HEK293 (cell line): ENCODE measurements at regions not wholly inside any gene's neighbourhood (a gene's known extent, or its start where the extent isn't known, plus 50 kb on each side); places are given as distances from the start of the nearest gene placed in this dataset.
A peak's percentile ranks its signal among the peaks of the same experiment; 100 is the strongest.

Experiments used
- CTCF ChIA-PET: fragments of 350-600 bp; formaldehyde crosslinking; extraction: SDS; loops from one replicate; lab custom pipeline; 2021; ENCODE audit warnings: antibody characterized with exemption; lab: Yijun Ruan, JAX
- POLR2A ChIA-PET: fragments of 300-600 bp; formaldehyde crosslinking; extraction: SDS; loops from one replicate; lab custom pipeline; 2020; ENCODE audit warnings: antibody characterized with exemption, inconsistent platforms; lab: Yijun Ruan, JAX
- H3K27ac ChIP-seq: fragments of 200-500 bp; sonication (Bioruptor generic); 2 replicates; pipeline ENCODE4 v1.5.1; 2014; ENCODE audit warnings: low read depth, low read length, control low read depth, inconsistent platforms; ENCODE audit errors: extremely low read depth
- H3K36me3 ChIP-seq, 2 experiments: fragments of 200-500 bp in 1 of 2; sonication (Bioruptor generic) in 1 of 2; 1 replicate in 1 of 2; 2 replicates in 1 of 2; pipeline ENCODE4 v1.5.1; 2014 to 2017; ENCODE audit warnings: inconsistent platforms in 2 of 2, low read length in 2 of 2; ENCODE audit not compliant: control insufficient read depth in 2 of 2, insufficient read depth in 1 of 2
- H3K4me1 ChIP-seq: fragments of 200-500 bp; sonication (Bioruptor generic); 2 replicates; pipeline ENCODE4 v1.5.1; 2014; ENCODE audit warnings: mild to moderate bottlenecking, low read length, inconsistent platforms; ENCODE audit not compliant: control insufficient read depth, insufficient read depth
- H3K4me3 ChIP-seq: 2 replicates; pipeline ENCODE4 v1.5.1; 2011; ENCODE audit warnings: low read depth, mild to moderate bottlenecking, control low read depth, low read length, moderate library complexity
- H3K9me3 ChIP-seq: fragments of 200-500 bp; sonication (Bioruptor generic); 2 replicates; pipeline ENCODE4 v1.5.1; 2014; ENCODE audit warnings: low read depth, low read length, inconsistent platforms; ENCODE audit not compliant: control insufficient read depth, insufficient read depth
- MZF1 ChIP-seq: fragments of 450-650 bp; formaldehyde crosslinking; IDR thresholded peaks from 2 replicates; pipeline ENCODE4 v1.5.1; 2017; ENCODE audit warnings: missing biosample characterization, missing genetic modification characterization, borderline replicate concordance
- SETDB1 ChIP-seq: IDR thresholded peaks from one replicate; pipeline ENCODE4 v1.6.1; 2017; ENCODE audit warnings: mild to moderate bottlenecking, low read length, moderate library complexity, mixed read lengths; ENCODE audit not compliant: insufficient read length
- SP2 ChIP-seq: fragments of 450-650 bp; formaldehyde crosslinking; IDR thresholded peaks from 2 replicates; pipeline ENCODE4 v1.5.1; 2016; ENCODE audit warnings: missing biosample characterization, missing genetic modification characterization
- TRIM28 ChIP-seq: IDR thresholded peaks from 2 replicates; pipeline ENCODE4 v1.6.1; 2011; ENCODE audit warnings: low read length, control low read depth, borderline replicate concordance
- WT1 ChIP-seq: fragments of 450-650 bp; formaldehyde crosslinking; IDR thresholded peaks from 2 replicates; pipeline ENCODE4 v1.5.1; 2016; ENCODE audit warnings: missing biosample characterization, missing genetic modification characterization
- ZBTB11 ChIP-seq: fragments of 450-650 bp; formaldehyde crosslinking; conservative IDR thresholded peaks from 2 replicates; pipeline ENCODE4 v1.5.1; 2016; ENCODE audit warnings: low read depth, missing biosample characterization, missing genetic modification characterization
- ZBTB20 ChIP-seq: fragments of 450-650 bp; formaldehyde crosslinking; IDR thresholded peaks from 2 replicates; pipeline ENCODE4 v1.5.1; 2016; ENCODE audit warnings: missing biosample characterization, missing genetic modification characterization
- ZEB2 ChIP-seq: fragments of 450-650 bp; formaldehyde crosslinking; IDR thresholded peaks from 2 replicates; pipeline ENCODE4 v1.5.1; 2016; ENCODE audit warnings: missing biosample characterization, missing genetic modification characterization
- ZFHX2 ChIP-seq: fragments of 450-650 bp; formaldehyde crosslinking; conservative IDR thresholded peaks from 2 replicates; pipeline ENCODE4 v1.5.1; 2016; ENCODE audit warnings: missing biosample characterization, missing genetic modification characterization
- ZFP37 ChIP-seq: fragments of 450-650 bp; formaldehyde crosslinking; IDR thresholded peaks from 2 replicates; pipeline ENCODE4 v1.5.1; 2016; ENCODE audit warnings: missing biosample characterization, missing genetic modification characterization
- ZNF146 ChIP-seq: fragments of 450-650 bp; formaldehyde crosslinking; IDR thresholded peaks from 2 replicates; pipeline ENCODE4 v1.5.1; 2016; ENCODE audit warnings: missing biosample characterization, missing genetic modification characterization
- ZNF239 ChIP-seq: fragments of 450-650 bp; formaldehyde crosslinking; IDR thresholded peaks from 2 replicates; pipeline ENCODE4 v1.5.1; 2016; ENCODE audit warnings: missing biosample characterization, missing genetic modification characterization
- ZNF266 ChIP-seq: fragments of 450-650 bp; formaldehyde crosslinking; IDR thresholded peaks from 2 replicates; pipeline ENCODE4 v1.5.1; 2016; ENCODE audit warnings: missing biosample characterization, missing genetic modification characterization, low read depth
- ZNF280D ChIP-seq: fragments of 450-650 bp; formaldehyde crosslinking; IDR thresholded peaks from 2 replicates; pipeline ENCODE4 v1.5.1; 2016; ENCODE audit warnings: missing biosample characterization, missing genetic modification characterization
- ZNF48 ChIP-seq: fragments of 450-650 bp; formaldehyde crosslinking; IDR thresholded peaks from 2 replicates; pipeline ENCODE4 v1.5.1; 2016; ENCODE audit warnings: missing biosample characterization, missing genetic modification characterization
- ZNF544 ChIP-seq: fragments of 450-650 bp; formaldehyde crosslinking; IDR thresholded peaks from 2 replicates; pipeline ENCODE4 v1.5.0; 2017; ENCODE audit warnings: missing biosample characterization, missing genetic modification characterization
- ZNF560 ChIP-seq: fragments of 450-650 bp; formaldehyde crosslinking; IDR thresholded peaks from 2 replicates; pipeline ENCODE4 v1.5.1; 2017; ENCODE audit warnings: missing biosample characterization, missing genetic modification characterization, borderline replicate concordance
- ZNF580 ChIP-seq: fragments of 450-650 bp; formaldehyde crosslinking; IDR thresholded peaks from 2 replicates; pipeline ENCODE4 v1.5.1; 2016; ENCODE audit warnings: missing biosample characterization, missing genetic modification characterization
- ZNF660 ChIP-seq: fragments of 450-650 bp; IDR thresholded peaks from 2 replicates; pipeline ENCODE4 v1.5.1; 2018; ENCODE audit warnings: missing biosample characterization, mild to moderate bottlenecking, missing genetic modification characterization
- ZNF664 ChIP-seq: fragments of 450-650 bp; formaldehyde crosslinking; IDR thresholded peaks from 2 replicates; pipeline ENCODE4 v1.5.1; 2016; ENCODE audit warnings: missing biosample characterization, missing genetic modification characterization
- ZNF701 ChIP-seq: fragments of 450-650 bp; formaldehyde crosslinking; IDR thresholded peaks from 2 replicates; pipeline ENCODE4 v1.5.1; 2016; ENCODE audit warnings: missing biosample characterization, missing genetic modification characterization
- ZNF792 ChIP-seq: fragments of 450-650 bp; formaldehyde crosslinking; IDR thresholded peaks from 2 replicates; pipeline ENCODE4 v1.5.1; 2016; ENCODE audit warnings: missing biosample characterization, missing genetic modification characterization
- ZNF837 ChIP-seq: fragments of 450-650 bp; formaldehyde crosslinking; IDR thresholded peaks from 2 replicates; pipeline ENCODE4 v1.5.1; 2016; ENCODE audit warnings: missing biosample characterization, missing genetic modification characterization
- TF ChIP-seq, protein P1 (sequence below): fragments of 450-650 bp; formaldehyde crosslinking; IDR thresholded peaks from 2 replicates; pipeline ENCODE4 v1.5.1; 2016; ENCODE audit warnings: missing biosample characterization, missing genetic modification characterization
- TF ChIP-seq, protein P2 (sequence below): fragments of 450-650 bp; formaldehyde crosslinking; IDR thresholded peaks from 2 replicates; pipeline ENCODE4; 2016; ENCODE audit warnings: missing biosample characterization, missing genetic modification characterization
- TF ChIP-seq, protein P3 (sequence below): fragments of 450-650 bp; formaldehyde crosslinking; IDR thresholded peaks from 2 replicates; pipeline ENCODE4 v1.5.1; 2016; ENCODE audit warnings: missing biosample characterization, missing genetic modification characterization

DNA sequence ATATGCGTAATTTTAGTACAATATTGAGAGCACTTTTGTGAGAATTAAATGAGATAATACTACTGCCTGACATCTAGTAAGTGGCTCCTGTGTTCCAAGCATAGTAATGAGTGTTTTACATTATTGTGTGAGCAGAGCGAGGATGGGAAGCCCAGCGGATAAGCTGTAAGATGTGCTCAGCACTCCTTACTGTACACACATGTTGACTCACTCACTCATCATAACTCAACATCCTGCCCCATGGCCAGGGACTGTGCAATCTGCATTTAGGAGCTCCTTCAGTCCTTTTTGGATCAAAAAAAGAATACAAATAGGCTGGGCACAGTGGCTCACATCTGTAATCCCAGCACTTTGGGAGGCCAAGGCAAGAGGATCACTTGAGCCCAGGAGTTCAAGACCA, 72.9 kb upstream of the NEBL start:
- POLR2A ChIA-PET = no interaction called here
- H3K27ac ChIP-seq = no peak overlapping the region
- H3K4me1 ChIP-seq = no peaks in the 10 kb centered on the region
- no peak overlapping the region for H3K4me3 ChIP-seq
- CTCF ChIA-PET = interaction anchor here (0.7 kb wide), 1 partner anchor 299 kb away, joined by 3 read pairs; no protein-coding TSS in a partner anchor
- no peaks in the 10 kb centered on the region for H3K36me3 ChIP-seq
- H3K9me3 ChIP-seq = no peaks in the 10 kb centered on the region
- TF ChIP-seq ZNF560 (no peak), ZNF266 (tag by site-specific recombination) (no peak), ZNF792 (tag by site-specific recombination) (no peak), ZEB2 (tag by site-specific recombination) (no peak), ZNF280D (no peak), ZNF664 (tag by site-specific recombination) (peak; percentile 55; the same call in 1 of the 2 replicates)
- TF ChIP-seq, protein P1, sequence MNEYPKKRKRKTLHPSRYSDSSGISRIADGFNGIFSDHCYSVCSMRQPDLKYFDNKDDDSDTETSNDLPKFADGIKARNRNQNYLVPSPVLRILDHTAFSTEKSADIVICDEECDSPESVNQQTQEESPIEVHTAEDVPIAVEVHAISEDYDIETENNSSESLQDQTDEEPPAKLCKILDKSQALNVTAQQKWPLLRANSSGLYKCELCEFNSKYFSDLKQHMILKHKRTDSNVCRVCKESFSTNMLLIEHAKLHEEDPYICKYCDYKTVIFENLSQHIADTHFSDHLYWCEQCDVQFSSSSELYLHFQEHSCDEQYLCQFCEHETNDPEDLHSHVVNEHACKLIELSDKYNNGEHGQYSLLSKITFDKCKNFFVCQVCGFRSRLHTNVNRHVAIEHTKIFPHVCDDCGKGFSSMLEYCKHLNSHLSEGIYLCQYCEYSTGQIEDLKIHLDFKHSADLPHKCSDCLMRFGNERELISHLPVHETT (tag by site-specific recombination) = no peak

DNA sequence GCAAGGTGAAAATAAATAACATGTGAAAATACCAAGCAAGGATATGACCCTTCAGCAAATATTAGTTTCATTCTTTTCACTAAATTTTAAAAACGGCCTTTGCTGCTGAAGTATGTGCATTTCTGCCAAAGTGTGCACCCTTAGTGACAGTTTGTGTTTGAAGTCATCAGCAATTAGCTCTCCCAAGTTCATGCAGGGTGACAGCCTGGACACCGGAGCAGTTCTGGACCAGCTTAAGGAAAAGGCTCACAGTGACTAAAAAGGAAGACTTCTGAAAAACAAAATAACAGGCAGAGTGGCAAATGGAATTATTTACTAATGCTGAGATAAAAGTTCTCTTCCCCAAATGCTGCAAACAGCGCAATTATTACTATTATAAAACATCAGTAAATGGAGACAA, 69.3 kb upstream of the NEBL start:
- ChIA-PET CTCF (no interaction called here), POLR2A (no interaction called here)
- Histone ChIP-seq H3K27ac (no peak overlapping the region), H3K36me3 (no peaks in the 10 kb centered on the region), H3K4me1 (no peaks in the 10 kb centered on the region), H3K4me3 (no peak overlapping the region), H3K9me3 (no peaks in the 10 kb centered on the region)
- TF ChIP-seq TRIM28 (no peak), ZNF239 (tag by site-specific recombination) (no peak), ZNF837 (tag by site-specific recombination) (no peak), ZFHX2 (tag by site-specific recombination) (no peak), ZNF580 (tag by site-specific recombination) (no peak), ZNF701 (tag by site-specific recombination) (no peak), MZF1 (tag by site-specific recombination) (no peak), ZBTB11 (tag by site-specific recombination) (no peak), ZNF146 (tag by site-specific recombination) (no peak), SETDB1 (no peak), SP2 (tag by site-specific recombination) (no peak), ZNF660 (tag by site-specific recombination) (no peak), ZBTB20 (no peak), WT1 (tag by site-specific recombination) (no peak), ZFP37 (tag by site-specific recombination) (no peak), ZNF48 (tag by site-specific recombination) (no peak), ZNF544 (tag by site-specific recombination) (no peak)
- TF ChIP-seq, protein P2, sequence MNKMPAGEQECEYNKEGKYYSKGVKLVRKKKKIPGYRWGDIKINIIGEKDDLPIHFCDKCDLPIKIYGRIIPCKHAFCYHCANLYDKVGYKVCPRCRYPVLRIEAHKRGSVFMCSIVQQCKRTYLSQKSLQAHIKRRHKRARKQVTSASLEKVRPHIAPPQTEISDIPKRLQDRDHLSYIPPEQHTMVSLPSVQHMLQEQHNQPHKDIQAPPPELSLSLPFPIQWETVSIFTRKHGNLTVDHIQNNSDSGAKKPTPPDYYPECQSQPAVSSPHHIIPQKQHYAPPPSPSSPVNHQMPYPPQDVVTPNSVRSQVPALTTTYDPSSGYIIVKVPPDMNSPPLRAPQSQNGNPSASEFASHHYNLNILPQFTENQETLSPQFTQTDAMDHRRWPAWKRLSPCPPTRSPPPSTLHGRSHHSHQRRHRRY = no peak
- TF ChIP-seq, protein P3, sequence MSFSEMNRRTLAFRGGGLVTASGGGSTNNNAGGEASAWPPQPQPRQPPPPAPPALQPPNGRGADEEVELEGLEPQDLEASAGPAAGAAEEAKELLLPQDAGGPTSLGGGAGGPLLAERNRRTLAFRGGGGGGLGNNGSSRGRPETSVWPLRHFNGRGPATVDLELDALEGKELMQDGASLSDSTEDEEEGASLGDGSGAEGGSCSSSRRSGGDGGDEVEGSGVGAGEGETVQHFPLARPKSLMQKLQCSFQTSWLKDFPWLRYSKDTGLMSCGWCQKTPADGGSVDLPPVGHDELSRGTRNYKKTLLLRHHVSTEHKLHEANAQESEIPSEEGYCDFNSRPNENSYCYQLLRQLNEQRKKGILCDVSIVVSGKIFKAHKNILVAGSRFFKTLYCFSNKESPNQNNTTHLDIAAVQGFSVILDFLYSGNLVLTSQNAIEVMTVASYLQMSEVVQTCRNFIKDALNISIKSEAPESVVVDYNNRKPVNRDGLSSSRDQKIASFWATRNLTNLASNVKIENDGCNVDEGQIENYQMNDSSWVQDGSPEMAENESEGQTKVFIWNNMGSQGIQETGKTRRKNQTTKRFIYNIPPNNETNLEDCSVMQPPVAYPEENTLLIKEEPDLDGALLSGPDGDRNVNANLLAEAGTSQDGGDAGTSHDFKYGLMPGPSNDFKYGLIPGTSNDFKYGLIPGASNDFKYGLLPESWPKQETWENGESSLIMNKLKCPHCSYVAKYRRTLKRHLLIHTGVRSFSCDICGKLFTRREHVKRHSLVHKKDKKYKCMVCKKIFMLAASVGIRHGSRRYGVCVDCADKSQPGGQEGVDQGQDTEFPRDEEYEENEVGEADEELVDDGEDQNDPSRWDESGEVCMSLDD = no peak
